Lower lobe of right lung (tissue), 2 donors: ENCODE measurements at regions not wholly inside any gene's neighbourhood (a gene's known extent, or its start where the extent isn't known, plus 50 kb on each side); places are given as distances from the start of the nearest gene placed in this dataset.

ENCODE experiments used
- ATAC-seq, 2 donors: fragments of 200-7000 bp; cut with Tn5 transposase; one replicate each; pipeline ENCODE4 v1.9.1; 2020 to 2022; ENCODE audit warnings: mild to moderate bottlenecking in 2 of 2, moderate library complexity in 2 of 2
- DNase-seq: peaks from one replicate; pipeline ENCODE4 v3.0.0-alpha.2; 2020
- H3K27ac ChIP-seq: fragments of 200-600 bp; one replicate; pipeline ENCODE4 v1.8.0; 2022
- H3K27me3 ChIP-seq: fragments of 200-600 bp; one replicate; pipeline ENCODE4 v1.8.0; 2022; ENCODE audit warnings: low read depth
- H3K36me3 ChIP-seq: fragments of 200-600 bp; one replicate; pipeline ENCODE4 v1.8.0; 2022; ENCODE audit warnings: mild to moderate bottlenecking
- H3K4me1 ChIP-seq: fragments of 200-600 bp; one replicate; pipeline ENCODE4 v1.8.0; 2022
- H3K4me3 ChIP-seq: fragments of 200-600 bp; one replicate; pipeline ENCODE4 v1.8.0; 2022; ENCODE audit warnings: mild to moderate bottlenecking
- H3K9me3 ChIP-seq: fragments of 200-600 bp; one replicate; pipeline ENCODE4 v1.8.0; 2022
- CTCF ChIP-seq: fragments of 200-600 bp; IDR thresholded peaks from one replicate; pipeline ENCODE4 v1.8.0; 2022; ENCODE audit warnings: antibody characterized with exemption, mild to moderate bottlenecking
- intact Hi-C: fragments of 100-400 bp; cut with DNase I; formaldehyde crosslinking; loops from one replicate; pipeline ENCODE4 v1.11.0; 2022
- donor health status: DM: no; HTN: yes; CAD: no; lungs with severe emphysema.

GRCh38 chr5:129372025-129372424 is 88.1 kb upstream of the ADAMTS19 start:
- intact Hi-C loops: no loop called here
- ATAC-seq: no peak
- H3K27ac ChIP-seq: no peak overlapping the region
- H3K36me3 ChIP-seq: no peaks in the 10 kb centered on the region
- no peak overlapping the region for H3K4me3 ChIP-seq
- H3K9me3 ChIP-seq: no peaks in the 10 kb centered on the region
- no peaks in the 10 kb centered on the region for H3K27me3 ChIP-seq
- DNase-seq: no peak
- TF ChIP-seq CTCF: no peak
- no peaks in the 10 kb centered on the region for H3K4me1 ChIP-seq

DNA sequence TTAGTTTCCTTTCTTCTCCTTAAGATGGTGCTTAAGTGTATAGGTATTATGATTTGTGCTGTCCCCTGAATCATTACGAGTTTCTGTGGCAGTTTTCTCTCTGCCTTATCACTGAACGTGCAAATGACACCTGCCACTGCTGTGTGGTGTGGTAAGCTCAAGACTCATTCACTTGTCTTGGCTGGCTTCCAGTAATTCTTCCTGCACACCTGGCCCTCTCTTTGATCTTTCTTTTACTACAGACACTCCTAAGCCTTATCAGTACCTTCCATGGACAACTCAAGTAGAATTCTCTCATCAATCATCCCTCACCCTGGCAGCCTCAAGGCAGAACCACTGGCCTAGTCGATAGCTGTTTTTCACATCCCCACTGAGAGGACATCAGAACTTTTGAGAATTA is 82.6 kb upstream of the ADAMTS19 start:
- Histone ChIP-seq H3K36me3 (no peaks in the 10 kb centered on the region), H3K4me1 (no peaks in the 10 kb centered on the region), H3K4me3 (no peak overlapping the region), H3K27ac (no peak overlapping the region), H3K27me3 (no peaks in the 10 kb centered on the region), H3K9me3 (no peaks in the 10 kb centered on the region)
- ATAC-seq (no peak), DNase-seq (no peak)
- intact Hi-C loops: no loop called here
- no peak for TF ChIP-seq CTCF

DNA sequence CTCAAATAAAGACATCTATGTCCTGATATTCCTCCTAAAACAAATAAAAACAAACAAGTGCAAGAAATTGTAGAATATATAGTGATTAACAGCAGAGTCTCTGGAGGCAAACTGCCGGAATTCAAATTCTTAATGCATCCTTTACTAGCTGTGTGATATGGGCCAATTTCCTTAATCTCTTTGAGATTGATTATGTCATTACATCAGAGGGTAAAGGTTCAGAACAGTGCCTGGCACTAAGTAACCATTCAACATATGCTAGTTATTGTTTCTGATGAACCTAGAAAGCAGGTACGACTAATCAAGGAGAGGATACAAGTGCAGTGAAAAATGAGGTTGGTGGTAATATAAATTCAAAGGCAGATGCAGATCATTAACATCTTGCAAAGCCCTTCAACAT is 81.1 kb upstream of the ADAMTS19 start:
- Histone ChIP-seq H3K9me3 (no peaks in the 10 kb centered on the region), H3K4me1 (no peaks in the 10 kb centered on the region), H3K4me3 (no peak overlapping the region), H3K27ac (no peak overlapping the region), H3K36me3 (no peaks in the 10 kb centered on the region), H3K27me3 (no peaks in the 10 kb centered on the region)
- no peak for TF ChIP-seq CTCF
- ATAC-seq (no peak), DNase-seq (no peak)
- intact Hi-C loops: no loop called here

GRCh38 chr5:129379406-129379805 is 80.7 kb upstream of the ADAMTS19 start:
- no peaks in the 10 kb centered on the region for H3K9me3 ChIP-seq
- intact Hi-C loops: no loop called here
- no peak for TF ChIP-seq CTCF
- no peak overlapping the region for H3K4me3 ChIP-seq
- peak in 1 of 2 donors; percentile 23 for ATAC-seq
- no peaks in the 10 kb centered on the region for H3K4me1 ChIP-seq
- H3K36me3 ChIP-seq: no peaks in the 10 kb centered on the region
- no peaks in the 10 kb centered on the region for H3K27me3 ChIP-seq
- H3K27ac ChIP-seq: no peak overlapping the region
- DNase-seq: no peak

GRCh38 chr5:129382921-129383672 is 77.0 kb upstream of the ADAMTS19 start:
- no peaks in the 10 kb centered on the region for H3K36me3 ChIP-seq
- ATAC-seq (no peak), DNase-seq (no peak)
- H3K4me3 ChIP-seq: no peak overlapping the region
- no peaks in the 10 kb centered on the region for H3K4me1 ChIP-seq
- H3K9me3 ChIP-seq: no peaks in the 10 kb centered on the region
- no peaks in the 10 kb centered on the region for H3K27me3 ChIP-seq
- no peak for TF ChIP-seq CTCF
- H3K27ac ChIP-seq: no peak overlapping the region
- intact Hi-C loops: no loop called here
